Stimulated activated CD4-positive, alpha-beta T cell treated with anti-CD3 and anti-CD28 coated beads, TNF-alpha, amount 100 ng/mL, for 4 hours (primary cell): ENCODE measurements at regions not wholly inside any gene's neighbourhood (a gene's known extent, or its start where the extent isn't known, plus 50 kb on each side); places are given as distances from the start of the nearest gene placed in this dataset.

ENCODE experiments used
- DNase-seq, 3 experiments: peaks; one replicate each; pipeline ENCODE4 v3.0.0-alpha.2; 2020; ENCODE audit warnings: low read depth in 3 of 3

DNA sequence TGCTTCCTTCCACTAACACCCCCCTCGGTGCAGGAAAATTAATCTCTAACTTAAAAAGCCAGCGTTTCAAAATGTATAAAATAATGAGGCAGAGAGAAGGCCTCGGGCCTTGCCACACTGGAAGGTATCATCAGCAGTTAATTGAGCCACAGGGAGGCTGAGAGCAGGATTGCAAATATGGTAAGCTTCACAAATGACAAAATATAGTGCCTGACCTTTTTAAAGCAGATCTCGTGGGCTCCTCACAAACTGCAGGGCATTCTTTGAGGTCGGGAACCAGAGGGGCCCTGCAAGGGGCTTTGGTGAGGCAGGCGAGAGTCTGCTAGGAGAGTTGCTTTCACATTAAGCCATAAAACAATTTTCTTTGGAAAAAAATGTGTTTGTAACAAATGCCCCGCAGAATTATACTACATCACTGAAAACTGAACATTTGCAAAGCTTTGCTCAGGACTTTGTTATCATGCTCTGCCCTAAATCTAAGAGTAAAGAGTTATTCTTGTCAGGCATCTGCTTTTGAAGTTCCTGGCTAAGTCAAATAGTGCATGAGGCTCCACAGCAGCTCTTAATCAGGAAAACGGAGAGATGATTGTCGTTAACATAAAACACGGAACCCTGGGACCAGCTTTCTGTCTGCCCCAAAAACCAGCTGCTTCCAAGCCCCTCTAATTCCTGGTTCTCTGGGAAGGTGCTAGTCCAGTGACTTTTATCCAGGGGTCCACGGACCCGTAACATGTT is 61.4 kb upstream of the SYT13 start:
- DNase-seq: no peak

DNA sequence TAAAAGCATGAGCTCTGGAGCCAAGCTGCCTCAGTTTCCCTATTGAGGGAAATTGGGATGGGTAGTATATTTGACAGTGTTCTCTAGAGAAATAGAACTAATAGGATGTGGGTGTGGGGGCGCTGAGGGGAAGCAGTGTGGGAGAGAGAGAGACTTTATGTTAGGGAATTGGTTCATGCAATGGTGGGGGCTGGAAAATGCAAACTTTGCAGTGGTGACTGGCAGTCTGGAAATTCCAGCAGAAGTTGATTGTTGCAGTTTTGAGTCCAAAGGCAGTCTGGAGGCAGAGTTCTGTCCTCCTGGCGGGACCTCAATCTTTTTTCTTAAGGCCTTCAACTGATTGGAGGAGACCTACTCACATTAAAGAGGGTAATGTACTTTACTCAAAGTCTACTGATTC is 59.4 kb upstream of the SYT13 start:
- DNase-seq: no peak

DNA sequence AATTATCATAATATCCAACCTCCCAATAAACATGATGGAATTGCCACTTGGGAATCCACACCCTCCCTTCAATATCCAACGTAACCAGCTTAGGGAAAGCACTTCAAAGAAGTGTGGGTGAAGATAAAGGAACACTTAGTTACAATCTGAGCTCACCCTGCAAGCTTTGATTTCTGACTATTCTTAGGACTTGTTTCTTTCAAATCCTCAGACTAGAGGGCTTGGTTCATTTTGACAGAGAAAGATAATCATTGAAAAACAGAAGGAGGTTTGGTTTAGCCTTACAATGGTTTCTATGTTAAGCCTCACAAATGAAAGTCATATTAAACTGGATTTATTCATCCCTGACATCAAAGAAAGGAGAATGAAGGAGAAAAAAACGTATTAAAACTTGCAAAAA is 57.9 kb upstream of the SYT13 start:
- DNase-seq: no peak

DNA sequence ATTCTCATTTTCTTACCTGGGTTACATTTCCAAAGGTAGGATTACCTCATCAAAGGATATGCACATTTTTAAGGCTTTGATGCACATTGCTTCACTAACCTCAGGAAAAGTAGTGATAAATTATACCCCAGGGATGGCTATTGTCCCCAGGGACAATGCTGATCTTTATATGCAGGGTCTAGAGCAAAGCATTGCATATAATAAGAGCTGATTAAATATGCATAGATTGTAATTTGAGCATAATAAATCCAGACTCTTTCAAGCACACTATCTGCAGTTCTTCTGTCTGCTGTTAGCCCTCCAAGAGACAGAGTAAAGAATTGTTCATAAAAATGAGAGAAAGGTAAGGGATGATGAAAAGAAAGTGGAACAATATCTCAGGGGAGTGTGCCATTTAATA is 57.3 kb upstream of the SYT13 start:
- DNase-seq: no peak

DNA sequence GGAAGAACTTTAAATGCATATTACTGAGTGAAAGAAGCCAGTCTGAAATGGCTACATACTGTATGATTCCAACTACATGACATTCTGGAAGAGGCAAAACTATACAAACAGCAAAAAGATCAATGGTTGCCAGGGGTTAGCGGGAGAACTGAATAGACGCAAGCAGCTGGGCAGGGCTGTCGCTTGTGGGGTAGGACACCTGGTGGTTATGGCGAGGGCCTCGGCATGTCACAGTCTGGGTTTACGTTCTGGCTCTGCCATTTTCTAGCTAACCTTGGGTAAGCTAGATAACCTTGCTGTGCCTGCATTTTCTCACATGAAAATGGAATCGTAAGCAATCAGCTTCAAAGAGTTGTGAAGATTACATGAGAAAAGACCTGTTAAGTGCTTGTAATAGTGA is 55.2 kb upstream of the SYT13 start:
- no peak for DNase-seq

DNA sequence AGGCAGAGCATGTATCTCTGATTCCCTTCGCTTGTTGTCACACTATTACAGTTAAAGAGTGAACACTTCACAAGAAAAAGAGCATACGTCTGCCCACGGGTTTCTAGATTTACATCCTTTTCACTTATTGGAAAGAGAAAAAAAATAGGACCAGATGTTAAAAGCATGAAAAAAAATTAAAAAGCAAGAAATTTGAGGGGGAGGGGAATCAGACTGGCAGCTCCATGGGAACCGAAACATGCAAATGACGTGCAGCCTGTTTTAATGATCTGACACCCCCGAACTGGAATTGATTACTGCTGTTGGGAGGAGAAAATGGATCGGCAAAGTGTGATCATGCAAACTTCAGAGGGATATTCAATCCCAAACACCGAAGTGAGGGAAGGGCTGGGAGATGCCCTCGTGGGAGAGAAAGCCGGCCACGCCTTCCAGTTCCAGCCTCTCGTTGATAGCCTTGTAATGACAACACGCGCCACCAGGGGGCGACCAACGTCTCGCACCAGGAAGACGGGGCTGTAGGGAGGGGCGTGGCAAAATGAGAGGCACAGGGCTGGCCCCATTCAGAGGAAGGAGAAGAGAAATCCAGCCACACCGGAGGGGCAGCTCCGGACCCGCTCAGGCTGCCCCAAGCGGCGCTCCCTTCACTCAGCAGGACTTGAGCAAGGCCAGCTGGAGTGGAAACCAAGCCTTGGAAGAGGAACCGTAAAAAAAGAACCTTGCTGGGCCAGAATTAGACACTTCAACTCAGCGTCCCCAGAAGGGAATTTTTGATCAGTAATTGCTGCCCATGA is 53.8 kb upstream of the SYT13 start:
- peak; percentile 84 to 92 (median 89) for DNase-seq

DNA sequence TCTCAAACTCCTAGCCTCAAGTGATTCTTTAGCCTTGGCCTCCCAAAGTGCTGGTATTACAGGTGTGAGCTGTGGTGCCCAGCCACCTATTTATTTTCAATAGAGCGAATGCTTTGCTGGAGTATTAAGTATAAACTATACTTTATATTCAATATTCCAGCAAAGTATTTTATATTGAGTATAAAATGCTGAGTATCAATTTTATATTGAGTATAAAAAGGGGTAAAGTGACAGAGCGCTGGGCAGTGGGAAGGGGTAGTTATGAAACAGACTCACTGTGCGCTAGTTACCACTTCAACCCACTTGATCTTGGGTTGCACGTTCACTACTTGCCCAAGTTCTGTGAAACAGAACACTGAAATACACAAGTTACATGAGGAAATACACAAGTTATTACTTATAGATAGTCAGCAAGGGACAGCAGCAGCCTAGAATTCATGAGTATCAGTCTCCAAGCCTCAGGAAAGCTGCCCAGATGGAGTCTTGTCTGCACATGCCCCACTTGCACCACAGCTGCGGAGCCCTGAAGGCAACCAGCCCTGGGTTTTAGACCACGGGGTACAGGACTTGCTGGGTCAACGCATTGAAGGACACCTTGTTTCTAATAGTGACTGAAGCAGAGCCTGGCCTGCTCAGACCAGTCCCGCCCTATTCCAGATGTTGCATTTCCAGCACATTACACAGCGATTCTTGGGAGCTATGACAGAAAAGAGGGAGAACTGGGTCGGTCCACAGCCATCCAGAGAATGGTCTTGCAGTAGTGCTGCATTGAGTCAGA is 51.6 kb upstream of the SYT13 start:
- no peak for DNase-seq

DNA sequence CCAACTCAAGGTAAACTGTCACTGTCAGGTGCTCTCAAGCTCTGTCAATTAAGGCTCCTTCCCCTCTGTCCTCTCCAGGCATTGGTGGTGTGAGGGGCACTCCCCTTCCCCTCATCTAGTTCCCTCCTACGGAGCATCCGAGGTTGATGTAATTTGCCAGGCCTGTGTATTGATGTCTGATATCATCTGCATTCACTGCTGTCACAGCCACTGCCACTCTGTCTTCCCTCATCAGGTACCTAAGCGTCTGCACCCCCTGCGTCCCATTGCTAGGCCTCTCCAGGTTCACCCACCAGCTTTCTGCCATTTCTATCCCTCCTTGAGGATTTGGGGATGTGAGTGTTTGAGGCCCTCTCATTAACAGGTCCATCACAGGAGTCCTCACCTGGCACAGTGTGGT is 50.0 kb upstream of the SYT13 start:
- DNase-seq: no peak
